HEK293T (cell line): ENCODE measurements at regions not wholly inside any gene's neighbourhood (a gene's known extent, or its start where the extent isn't known, plus 50 kb on each side); places are given as distances from the start of the nearest gene placed in this dataset.

Experiments
- CTCF ChIA-PET: fragments of 350-600 bp; formaldehyde crosslinking; extraction: SDS; loops from one replicate; lab custom pipeline; 2021; ENCODE audit warnings: antibody characterized with exemption, inconsistent platforms; lab: Yijun Ruan, JAX
- POLR2A ChIA-PET: fragments of 350-600 bp; formaldehyde crosslinking; extraction: SDS; loops from one replicate; lab custom pipeline; 2020; ENCODE audit warnings: antibody characterized with exemption, inconsistent platforms; lab: Yijun Ruan, JAX
- DNase-seq: peaks from one replicate; pipeline ENCODE4 v3.0.0; 2012; ENCODE audit warnings: mixed read lengths; ENCODE audit errors: extremely low spot score
- ARNT ChIP-seq: fragments of 450-650 bp; IDR thresholded peaks from 2 replicates; pipeline ENCODE4 v1.6.1; 2017; ENCODE audit warnings: mild to moderate bottlenecking
- BHLHE40 ChIP-seq: fragments of 450-650 bp; IDR thresholded peaks from 2 replicates; pipeline ENCODE4 v1.6.1; 2016; ENCODE audit warnings: mild to moderate bottlenecking, moderate library complexity, borderline replicate concordance
- CTBP1 ChIP-seq: fragments of 450-650 bp; IDR thresholded peaks from 2 replicates; pipeline ENCODE4 v1.6.1; 2016; ENCODE audit warnings: borderline replicate concordance
- ELF4 ChIP-seq: fragments of 450-650 bp; IDR thresholded peaks from 2 replicates; pipeline ENCODE4 v1.6.1; 2017; ENCODE audit warnings: antibody characterized with exemption
- FOXA1 ChIP-seq: fragments of 450-650 bp; IDR thresholded peaks from 2 replicates; pipeline ENCODE4 v1.6.1; 2016; ENCODE audit warnings: mild to moderate bottlenecking
- FOXK2 ChIP-seq: fragments of 450-650 bp; IDR thresholded peaks from 2 replicates; pipeline ENCODE4 v1.6.1; 2016; ENCODE audit warnings: mild to moderate bottlenecking
- FOXM1 ChIP-seq: fragments of 450-650 bp; IDR thresholded peaks from 2 replicates; pipeline ENCODE4 v1.6.1; 2017; ENCODE audit warnings: mild to moderate bottlenecking, borderline replicate concordance
- HDGF ChIP-seq: fragments of 450-650 bp; IDR thresholded peaks from 2 replicates; pipeline ENCODE4 v1.6.1; 2017; ENCODE audit warnings: antibody characterized with exemption, borderline replicate concordance
- L3MBTL2 ChIP-seq: fragments of 450-650 bp; conservative IDR thresholded peaks from 2 replicates; pipeline ENCODE4 v1.6.1; 2016; ENCODE audit warnings: mild to moderate bottlenecking
- LEF1 ChIP-seq: fragments of 450-650 bp; IDR thresholded peaks from 2 replicates; pipeline ENCODE4 v1.6.1; 2017; ENCODE audit warnings: mild to moderate bottlenecking, borderline replicate concordance
- NFRKB ChIP-seq: fragments of 450-650 bp; IDR thresholded peaks from 2 replicates; pipeline ENCODE4 v1.6.1; 2016; ENCODE audit warnings: mild to moderate bottlenecking, moderate library complexity
- PKNOX1 ChIP-seq: fragments of 450-650 bp; IDR thresholded peaks from 2 replicates; pipeline ENCODE4 v1.6.1; 2016
- SP1 ChIP-seq: fragments of 450-650 bp; IDR thresholded peaks from 2 replicates; pipeline ENCODE4 v1.6.1; 2017
- SUZ12 ChIP-seq: fragments of 450-650 bp; IDR thresholded peaks from 2 replicates; pipeline ENCODE4 v1.6.1; 2016; ENCODE audit warnings: mild to moderate bottlenecking
- TARDBP ChIP-seq: fragments of 450-650 bp; IDR thresholded peaks from 2 replicates; pipeline ENCODE4 v1.6.1; 2016
- ZNF384 ChIP-seq: fragments of 450-650 bp; IDR thresholded peaks from 2 replicates; pipeline ENCODE4 v1.6.1; 2016

GRCh38 chr11:23569134-23569533 lies 708.9 kb upstream of the CCDC179 start:
- ChIA-PET CTCF (no interaction called here), POLR2A (no interaction called here)
- TF ChIP-seq ARNT, result no peak
- TF ChIP-seq FOXM1, result no peak
- no peak for TF ChIP-seq BHLHE40
- TF ChIP-seq FOXA1, result no peak
- no peak for TF ChIP-seq FOXK2
- no peak for TF ChIP-seq ZNF384
- TF ChIP-seq SUZ12, result no peak
- TF ChIP-seq PKNOX1, result no peak
- TF ChIP-seq ELF4, result no peak
- TF ChIP-seq L3MBTL2, result no peak
- TF ChIP-seq SP1, result no peak
- TF ChIP-seq TARDBP, result no peak
- no peak for TF ChIP-seq HDGF
- DNase-seq, result no peak

- CTCF ChIA-PET, result interaction anchor here (0.6 kb wide), 1 partner anchor 19 kb away, joined by 3 read pairs; no protein-coding TSS in a partner anchor
- POLR2A ChIA-PET, result no interaction called here
- no peak for DNase-seq
- TF ChIP-seq FOXM1 (no peak), SUZ12 (no peak), LEF1 (no peak), BHLHE40 (no peak), PKNOX1 (no peak)
Observed at GRCh38 chr11:23569547-23569946, 709.3 kb upstream of the CCDC179 start.

GRCh38 chr11:23570828-23571227 lies 710.6 kb upstream of the CCDC179 start:
- DNase-seq, result no peak
- no peak for TF ChIP-seq BHLHE40
- ChIA-PET POLR2A (no interaction called here), CTCF (interaction anchor here (0.7 kb wide), 1 partner anchor 646 kb away, joined by 4 read pairs; no protein-coding TSS in a partner anchor)

GRCh38 chr11:23573429-23573828 lies 713.2 kb upstream of the CCDC179 start:
- TF ChIP-seq FOXM1 (no peak), FOXK2 (no peak), SP1 (no peak), ZNF384 (no peak), TARDBP (no peak), LEF1 (no peak), ARNT (no peak), SUZ12 (no peak), NFRKB (no peak), L3MBTL2 (no peak), ELF4 (no peak), FOXA1 (no peak), BHLHE40 (no peak), HDGF (no peak), CTBP1 (no peak), PKNOX1 (no peak)
- ChIA-PET CTCF (no interaction called here), POLR2A (no interaction called here)
- no peak for DNase-seq

GRCh38 chr11:23574149-23574548 lies 713.9 kb upstream of the CCDC179 start:
- no peak for TF ChIP-seq CTBP1
- TF ChIP-seq ELF4, result no peak
- no peak for TF ChIP-seq LEF1
- no peak for TF ChIP-seq PKNOX1
- no peak for TF ChIP-seq SP1
- TF ChIP-seq ARNT, result no peak
- no peak for TF ChIP-seq HDGF
- no peak for TF ChIP-seq L3MBTL2
- no peak for TF ChIP-seq NFRKB
- TF ChIP-seq TARDBP, result no peak
- no peak for TF ChIP-seq ZNF384
- TF ChIP-seq FOXM1, result no peak
- no peak for TF ChIP-seq BHLHE40
- no peak for TF ChIP-seq FOXK2
- no peak for TF ChIP-seq FOXA1
- TF ChIP-seq SUZ12, result no peak
- no peak for DNase-seq
- ChIA-PET CTCF (no interaction called here), POLR2A (no interaction called here)

- CTCF ChIA-PET, result no interaction called here
- TF ChIP-seq FOXM1, result no peak
- no peak for TF ChIP-seq CTBP1
- DNase-seq, result no peak
- POLR2A ChIA-PET, result no interaction called here
Observed at GRCh38 chr11:23577296-23577695, 717.0 kb upstream of the CCDC179 start.
